Panc1 (cell line): ENCODE measurements at regions not wholly inside any gene's neighbourhood (a gene's known extent, or its start where the extent isn't known, plus 50 kb on each side); places are given as distances from the start of the nearest gene placed in this dataset.

ENCODE experiments used
- ATAC-seq: fragments of 200-7000 bp; cut with Tn5 transposase; 2 replicates; pipeline ENCODE4 v1.9.1; 2020; ENCODE audit warnings: mild to moderate bottlenecking, moderate library complexity
- BruUV-seq: library from RNA; stranded (reverse); fragments of 400-500 nt; replicated peaks from 2 replicates; lab custom pipeline; 2021; lab: Mats Ljungman, UMichigan
- CTCF ChIA-PET: fragments of 300-600 bp; sonication (Branson Sonifier 250); formaldehyde crosslinking; loops from one replicate; lab custom pipeline; 2022; ENCODE audit warnings: antibody characterized with exemption; lab: Charles Lee
- POLR2A ChIA-PET: fragments of 300-600 bp; sonication (Branson Sonifier 250); formaldehyde crosslinking; loops from one replicate; lab custom pipeline; 2022; ENCODE audit warnings: antibody characterized with exemption; lab: Charles Lee
- DNase-seq: peaks from one replicate; pipeline ENCODE4 v3.0.0-alpha.2; 2010; ENCODE audit warnings: low read depth, low spot score
- H3K27ac ChIP-seq: 2 replicates; pipeline ENCODE4 v1.5.1; 2011; ENCODE audit warnings: mild to moderate bottlenecking, low read length, inconsistent platforms
- H3K27me3 ChIP-seq: fragments of 200-500 bp; sonication (Bioruptor generic); 2 replicates; pipeline ENCODE4 v1.6.0; 2014; ENCODE audit warnings: low read length, inconsistent platforms; ENCODE audit not compliant: control insufficient read depth, insufficient read depth
- H3K36me3 ChIP-seq: fragments of 200-500 bp; sonication (Bioruptor generic); 2 replicates; pipeline ENCODE4 v1.5.1; 2014; ENCODE audit warnings: inconsistent platforms, mild to moderate bottlenecking, low read length, moderate library complexity; ENCODE audit not compliant: control insufficient read depth, insufficient read depth
- H3K4me1 ChIP-seq: 2 replicates; pipeline ENCODE4 v1.5.1; 2011; ENCODE audit warnings: inconsistent platforms, mild to moderate bottlenecking, low read length, moderate library complexity; ENCODE audit not compliant: control insufficient read depth, insufficient read depth
- H3K4me3 ChIP-seq, 2 experiments: 2 replicates each; pipeline ENCODE4 v1.5.1; 2011 to 2012; ENCODE audit warnings: low read depth in 2 of 2, low read length in 2 of 2, mild to moderate bottlenecking in 2 of 2, inconsistent platforms in 1 of 2, moderate library complexity in 1 of 2
- H3K9me3 ChIP-seq: fragments of 200-500 bp; sonication (Bioruptor generic); 2 replicates; pipeline ENCODE4 v1.5.1; 2014; ENCODE audit warnings: low read depth, mild to moderate bottlenecking, inconsistent platforms, low read length, moderate library complexity; ENCODE audit not compliant: control insufficient read depth, insufficient read depth
- POLR2AphosphoS5 ChIP-seq: IDR thresholded peaks from 2 replicates; pipeline ENCODE4 v1.6.1; 2012; ENCODE audit warnings: mild to moderate bottlenecking, low read depth, low read length, moderate library complexity
- REST ChIP-seq, 2 experiments: IDR thresholded peaks; 2 replicates each; pipeline ENCODE4 v1.6.1; 2011 to 2012; ENCODE audit warnings: low read depth in 2 of 2, control low read depth in 1 of 2, low read length in 1 of 2, mild to moderate bottlenecking in 1 of 2, moderate library complexity in 1 of 2; ENCODE audit not compliant: insufficient read depth in 1 of 2
- SIN3A ChIP-seq: IDR thresholded peaks from 2 replicates; pipeline ENCODE4 v1.6.1; 2012; ENCODE audit warnings: low read depth, mild to moderate bottlenecking, low read length, moderate library complexity, borderline replicate concordance; ENCODE audit not compliant: insufficient read depth
- TCF7L2 ChIP-seq: IDR thresholded peaks from 2 replicates; pipeline ENCODE4 v1.6.1; 2011; ENCODE audit warnings: mild to moderate bottlenecking, low read depth, low read length, inconsistent platforms
- in situ Hi-C: cut with HindIII; loops from 2 replicates; pipeline ENCODE4 v1.10.0; 2016; ENCODE audit warnings: low sequenced_read_pairs, low pct_unique_long_range_greater_than_20kb
- intact Hi-C: fragments of 100-400 bp; cut with micrococcal nuclease; formaldehyde crosslinking; loops from one replicate; pipeline ENCODE4 v1.10.0; 2022; ENCODE audit not compliant: unreplicated experiment
- TF ChIP-seq, protein P1 (sequence below): fragments of 450-650 bp; IDR thresholded peaks from 2 replicates; pipeline ENCODE4 v1.5.1; 2017; ENCODE audit warnings: mild to moderate bottlenecking

DNA sequence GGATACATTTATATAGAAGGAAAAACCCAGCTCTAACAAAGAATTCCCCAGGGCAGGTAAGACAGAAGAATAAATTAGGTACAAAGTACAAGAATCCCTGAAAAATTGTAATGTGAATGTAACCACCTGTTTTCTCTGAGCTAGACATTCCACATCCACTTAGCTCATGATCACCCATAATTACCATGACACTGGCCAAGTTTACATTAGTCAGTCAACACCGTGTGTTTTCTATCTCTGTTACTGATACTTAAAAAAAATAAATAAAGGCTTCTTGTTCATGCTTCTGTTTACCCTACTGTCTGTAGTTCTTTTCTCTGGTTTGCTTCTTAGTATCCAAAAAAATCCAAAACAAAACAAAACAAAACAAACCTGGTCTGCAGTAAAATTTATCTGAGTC, 66.0 kb downstream of the CBLL2 start:
- CTCF ChIA-PET, result no interaction called here
- no peaks in the 10 kb centered on the region for H3K27me3 ChIP-seq
- no peaks in the 10 kb centered on the region for H3K4me1 ChIP-seq
- no peak for DNase-seq
- H3K36me3 ChIP-seq, result no peaks in the 10 kb centered on the region
- H3K9me3 ChIP-seq, result no peaks in the 10 kb centered on the region
- intact Hi-C loops (no loop called here), in situ Hi-C loops (no loop called here)
- no peak for ATAC-seq
- POLR2A ChIA-PET, result no interaction called here
- no peak overlapping the region for H3K4me3 ChIP-seq
- no TSS peak for BruUV-seq
- H3K27ac ChIP-seq, result no peak overlapping the region
- no peak for TF ChIP-seq TCF7L2
- TF ChIP-seq REST (IDR thresholded peaks at IDR 0.05; ENCODE audit: insufficient read depth in 1 of 2, low read depth in 2 of 2, low read length in 1 of 2), result no peak
- no peak for TF ChIP-seq POLR2AphosphoS5
- TF ChIP-seq, protein P1, sequence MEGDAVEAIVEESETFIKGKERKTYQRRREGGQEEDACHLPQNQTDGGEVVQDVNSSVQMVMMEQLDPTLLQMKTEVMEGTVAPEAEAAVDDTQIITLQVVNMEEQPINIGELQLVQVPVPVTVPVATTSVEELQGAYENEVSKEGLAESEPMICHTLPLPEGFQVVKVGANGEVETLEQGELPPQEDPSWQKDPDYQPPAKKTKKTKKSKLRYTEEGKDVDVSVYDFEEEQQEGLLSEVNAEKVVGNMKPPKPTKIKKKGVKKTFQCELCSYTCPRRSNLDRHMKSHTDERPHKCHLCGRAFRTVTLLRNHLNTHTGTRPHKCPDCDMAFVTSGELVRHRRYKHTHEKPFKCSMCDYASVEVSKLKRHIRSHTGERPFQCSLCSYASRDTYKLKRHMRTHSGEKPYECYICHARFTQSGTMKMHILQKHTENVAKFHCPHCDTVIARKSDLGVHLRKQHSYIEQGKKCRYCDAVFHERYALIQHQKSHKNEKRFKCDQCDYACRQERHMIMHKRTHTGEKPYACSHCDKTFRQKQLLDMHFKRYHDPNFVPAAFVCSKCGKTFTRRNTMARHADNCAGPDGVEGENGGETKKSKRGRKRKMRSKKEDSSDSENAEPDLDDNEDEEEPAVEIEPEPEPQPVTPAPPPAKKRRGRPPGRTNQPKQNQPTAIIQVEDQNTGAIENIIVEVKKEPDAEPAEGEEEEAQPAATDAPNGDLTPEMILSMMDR, result no peak
- no peak for TF ChIP-seq SIN3A

GRCh38 chrX:22339459-22339858, 66.7 kb downstream of the CBLL2 start:
- TF ChIP-seq TCF7L2, result no peak
- no peak for TF ChIP-seq REST (IDR thresholded peaks at IDR 0.05; ENCODE audit: insufficient read depth in 1 of 2, low read depth in 2 of 2, low read length in 1 of 2)
- no peak for TF ChIP-seq POLR2AphosphoS5
- no peak for TF ChIP-seq SIN3A
- TF ChIP-seq, protein P1, result no peak
- no peak for ATAC-seq
- POLR2A ChIA-PET, result no interaction called here

More at GRCh38 chrX:22339459-22339858, 66.7 kb downstream of the CBLL2 start:
- Histone ChIP-seq H3K9me3 (no peaks in the 10 kb centered on the region), H3K4me3 (no peak overlapping the region), H3K4me1 (no peaks in the 10 kb centered on the region), H3K27ac (no peak overlapping the region), H3K36me3 (no peaks in the 10 kb centered on the region), H3K27me3 (no peaks in the 10 kb centered on the region)
- intact Hi-C loops (no loop called here), in situ Hi-C loops (no loop called here)
- CTCF ChIA-PET, result no interaction called here
- no TSS peak for BruUV-seq
- DNase-seq, result no peak
